Panc1 (cell line): ENCODE measurements at regions not wholly inside any gene's neighbourhood (a gene's known extent, or its start where the extent isn't known, plus 50 kb on each side); places are given as distances from the start of the nearest gene placed in this dataset.

Experiments used
- POLR2AphosphoS5 ChIP-seq: IDR thresholded peaks from 2 replicates; pipeline ENCODE4 v1.6.1; 2012; ENCODE audit warnings: mild to moderate bottlenecking, low read depth, low read length, moderate library complexity
- TF ChIP-seq, protein P1 (sequence below): fragments of 450-650 bp; IDR thresholded peaks from 2 replicates; pipeline ENCODE4 v1.5.1; 2017; ENCODE audit warnings: mild to moderate bottlenecking

DNA sequence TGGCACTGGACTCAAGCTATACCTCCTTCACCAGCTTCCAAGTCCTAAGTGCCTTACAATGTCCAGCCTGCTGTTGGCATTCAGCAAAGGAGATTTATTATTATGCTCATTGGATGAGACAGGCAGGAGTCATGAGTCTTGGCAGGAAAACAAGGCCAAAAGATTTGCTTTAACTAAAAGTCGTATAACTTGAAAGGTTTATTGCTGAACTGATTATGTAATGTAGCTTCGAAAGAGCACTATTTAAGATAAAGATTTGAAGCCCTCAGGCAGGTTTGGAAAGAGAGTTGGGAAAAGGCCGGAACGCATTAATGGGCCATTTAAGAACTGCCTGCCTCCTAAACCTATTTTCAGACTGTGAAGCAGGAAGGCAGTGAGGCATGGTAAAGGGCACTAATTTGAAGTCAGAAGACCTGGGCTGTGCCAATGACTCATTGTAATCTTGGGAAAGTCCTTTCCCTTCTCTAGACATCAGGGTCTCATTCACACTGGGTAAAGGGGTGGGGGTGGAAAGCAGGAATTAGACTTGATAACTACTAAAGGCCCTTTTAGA lies 280.5 kb upstream of the EDA2R start:
- no peak for TF ChIP-seq POLR2AphosphoS5
- TF ChIP-seq, protein P1, sequence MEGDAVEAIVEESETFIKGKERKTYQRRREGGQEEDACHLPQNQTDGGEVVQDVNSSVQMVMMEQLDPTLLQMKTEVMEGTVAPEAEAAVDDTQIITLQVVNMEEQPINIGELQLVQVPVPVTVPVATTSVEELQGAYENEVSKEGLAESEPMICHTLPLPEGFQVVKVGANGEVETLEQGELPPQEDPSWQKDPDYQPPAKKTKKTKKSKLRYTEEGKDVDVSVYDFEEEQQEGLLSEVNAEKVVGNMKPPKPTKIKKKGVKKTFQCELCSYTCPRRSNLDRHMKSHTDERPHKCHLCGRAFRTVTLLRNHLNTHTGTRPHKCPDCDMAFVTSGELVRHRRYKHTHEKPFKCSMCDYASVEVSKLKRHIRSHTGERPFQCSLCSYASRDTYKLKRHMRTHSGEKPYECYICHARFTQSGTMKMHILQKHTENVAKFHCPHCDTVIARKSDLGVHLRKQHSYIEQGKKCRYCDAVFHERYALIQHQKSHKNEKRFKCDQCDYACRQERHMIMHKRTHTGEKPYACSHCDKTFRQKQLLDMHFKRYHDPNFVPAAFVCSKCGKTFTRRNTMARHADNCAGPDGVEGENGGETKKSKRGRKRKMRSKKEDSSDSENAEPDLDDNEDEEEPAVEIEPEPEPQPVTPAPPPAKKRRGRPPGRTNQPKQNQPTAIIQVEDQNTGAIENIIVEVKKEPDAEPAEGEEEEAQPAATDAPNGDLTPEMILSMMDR: no peak
